ENCODE measurements at regions not wholly inside any gene's neighbourhood (a gene's known extent, or its start where the extent isn't known, plus 50 kb on each side); places are given as distances from the start of the nearest gene placed in this dataset.

DNA sequence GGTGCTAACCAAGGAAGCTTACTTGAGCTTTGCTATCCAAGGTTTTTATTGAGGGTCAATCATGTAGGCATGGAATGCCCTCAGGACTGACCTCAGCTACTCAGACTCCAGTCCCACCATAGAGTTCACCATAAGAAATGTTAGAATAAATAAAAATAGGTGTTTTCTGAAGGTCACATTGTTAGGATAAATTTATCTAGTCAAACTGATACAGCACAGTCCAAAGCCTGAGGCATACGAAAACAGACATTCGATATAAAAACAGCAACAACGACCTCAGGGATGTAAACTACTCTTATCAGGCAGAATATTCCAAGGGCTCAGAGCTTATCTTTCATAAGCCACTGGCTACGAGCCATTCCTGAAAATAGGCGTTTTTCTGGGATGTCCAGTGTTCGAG is 690.6 kb downstream of the MCTP2 start:
- TF ChIP-seq, protein P1, sequence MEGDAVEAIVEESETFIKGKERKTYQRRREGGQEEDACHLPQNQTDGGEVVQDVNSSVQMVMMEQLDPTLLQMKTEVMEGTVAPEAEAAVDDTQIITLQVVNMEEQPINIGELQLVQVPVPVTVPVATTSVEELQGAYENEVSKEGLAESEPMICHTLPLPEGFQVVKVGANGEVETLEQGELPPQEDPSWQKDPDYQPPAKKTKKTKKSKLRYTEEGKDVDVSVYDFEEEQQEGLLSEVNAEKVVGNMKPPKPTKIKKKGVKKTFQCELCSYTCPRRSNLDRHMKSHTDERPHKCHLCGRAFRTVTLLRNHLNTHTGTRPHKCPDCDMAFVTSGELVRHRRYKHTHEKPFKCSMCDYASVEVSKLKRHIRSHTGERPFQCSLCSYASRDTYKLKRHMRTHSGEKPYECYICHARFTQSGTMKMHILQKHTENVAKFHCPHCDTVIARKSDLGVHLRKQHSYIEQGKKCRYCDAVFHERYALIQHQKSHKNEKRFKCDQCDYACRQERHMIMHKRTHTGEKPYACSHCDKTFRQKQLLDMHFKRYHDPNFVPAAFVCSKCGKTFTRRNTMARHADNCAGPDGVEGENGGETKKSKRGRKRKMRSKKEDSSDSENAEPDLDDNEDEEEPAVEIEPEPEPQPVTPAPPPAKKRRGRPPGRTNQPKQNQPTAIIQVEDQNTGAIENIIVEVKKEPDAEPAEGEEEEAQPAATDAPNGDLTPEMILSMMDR (IDR thresholded peaks at IDR 0.05): no peak
- TF ChIP-seq POLR2AphosphoS5 (IDR thresholded peaks at IDR 0.05): no peak
- no peak for TF ChIP-seq EP300 (IDR thresholded peaks at IDR 0.05)

Data from suprapubic skin (tissue), 4 donors.